HG03095 (cell line): ENCODE measurements at regions not wholly inside any gene's neighbourhood (a gene's known extent, or its start where the extent isn't known, plus 50 kb on each side); places are given as distances from the start of the nearest gene placed in this dataset.

ENCODE experiments used
- ATAC-seq: cut with Tn5 transposase; IDR thresholded peaks from one replicate; pipeline ENCODE4 v1.9.1; 2021; ENCODE audit warnings: moderate library complexity; ENCODE audit not compliant: unreplicated experiment

DNA sequence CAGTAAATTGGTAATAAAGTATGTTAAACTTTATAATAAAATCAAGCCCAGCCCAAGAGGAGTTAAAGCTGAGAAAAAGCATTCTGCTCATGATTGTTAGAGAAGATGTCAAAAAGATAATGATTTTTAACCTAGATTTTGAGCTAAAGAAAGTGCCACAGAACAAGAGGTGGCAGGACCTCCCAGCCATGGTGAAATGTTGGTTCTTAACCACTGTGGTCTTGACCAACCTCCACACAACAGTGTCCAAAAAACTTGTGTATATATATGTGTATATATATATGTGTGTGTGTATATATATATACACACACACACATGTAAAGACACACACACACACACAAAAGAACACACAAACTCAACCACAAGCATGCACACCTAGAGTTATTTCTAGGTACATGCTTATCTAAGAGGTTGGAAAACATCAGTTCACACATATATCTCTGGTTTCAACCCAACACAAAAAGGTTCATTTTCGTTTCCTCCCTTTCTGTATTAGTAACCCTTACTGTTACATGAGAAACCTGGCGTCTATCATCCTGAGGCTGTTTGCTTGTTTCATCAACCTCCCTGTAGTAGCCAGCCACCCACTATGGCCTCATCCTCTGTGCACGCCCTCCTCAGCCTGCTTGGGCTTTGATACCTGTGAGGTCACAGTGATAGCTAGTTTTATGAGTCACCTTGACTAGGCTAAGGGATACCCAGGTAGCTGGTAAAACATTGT is 631.8 kb upstream of the ID2 start:
- ATAC-seq = peak; percentile 95

DNA sequence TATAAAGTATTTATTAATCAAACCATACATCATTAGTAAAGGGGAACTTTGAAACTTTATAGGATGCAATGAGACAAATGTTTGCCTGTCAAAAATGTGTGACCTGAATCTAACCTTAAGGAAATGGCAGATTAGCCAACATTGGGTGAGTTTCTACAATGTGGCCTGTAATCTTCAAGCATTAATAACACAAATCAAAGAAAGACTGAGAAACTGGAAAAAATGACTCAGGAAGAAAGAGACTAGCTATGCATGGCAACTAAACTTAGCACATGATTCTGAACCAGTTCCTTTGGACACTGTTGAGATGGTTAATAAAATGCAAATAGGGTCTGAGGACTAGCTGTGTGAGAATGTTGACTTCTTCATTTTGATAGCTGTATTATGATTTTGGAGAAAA is 628.6 kb upstream of the ID2 start:
- no peak for ATAC-seq

DNA sequence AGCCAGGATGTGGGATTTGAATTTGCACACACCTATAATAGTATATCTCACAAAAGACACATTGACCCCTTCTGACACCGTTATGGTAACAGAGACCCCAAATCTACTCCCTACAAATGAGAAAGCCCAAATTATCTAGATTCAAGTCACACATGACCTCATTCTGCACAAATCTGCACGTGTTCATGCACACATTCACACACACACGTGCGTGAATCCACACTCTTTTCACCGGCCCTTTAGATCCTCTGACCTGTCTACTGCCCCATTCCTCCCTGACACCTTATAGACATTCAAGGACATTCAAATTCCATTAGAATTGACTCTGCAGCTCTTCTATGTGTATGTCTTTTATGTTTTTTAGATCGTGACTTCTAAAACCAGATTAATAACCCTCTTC is 627.8 kb upstream of the ID2 start:
- no peak for ATAC-seq

DNA sequence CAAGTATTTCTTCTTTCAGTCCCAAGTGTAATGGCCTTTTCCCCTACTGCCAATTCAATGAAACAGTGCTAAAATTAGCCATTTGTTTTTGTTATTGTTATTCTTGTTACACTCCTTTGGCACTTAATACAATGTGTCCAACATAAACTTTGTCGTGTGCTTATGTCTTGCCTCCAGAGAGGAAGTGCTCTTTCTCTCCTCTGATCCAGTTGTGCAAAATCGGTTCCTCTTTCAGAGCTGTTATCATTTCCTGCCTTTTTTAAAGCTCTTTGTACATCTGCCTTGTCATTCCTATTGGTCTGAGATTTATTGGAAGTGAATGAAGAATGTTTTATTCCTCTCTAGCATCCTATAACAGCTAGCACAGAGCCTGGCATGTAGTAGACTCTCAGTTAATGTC is 623.2 kb upstream of the ID2 start:
- ATAC-seq = no peak

DNA sequence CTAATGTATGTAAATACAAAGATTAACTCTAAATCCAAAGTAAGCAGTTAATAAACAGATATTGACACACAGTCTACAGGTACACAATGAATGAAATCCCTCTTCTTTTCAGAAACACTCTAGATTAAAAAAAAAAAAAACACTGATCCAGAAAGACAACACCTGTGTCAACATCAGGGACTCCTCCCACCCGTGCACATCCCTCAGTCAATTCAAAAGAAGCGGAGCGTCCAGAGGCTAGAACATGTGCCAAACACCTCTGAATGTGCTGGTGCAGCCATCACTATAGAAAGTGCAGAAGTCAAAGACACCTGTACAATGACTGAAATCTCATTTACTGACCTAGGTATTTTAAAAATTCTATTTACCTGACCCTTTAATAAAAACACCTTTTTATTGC is 622.6 kb upstream of the ID2 start:
- no peak for ATAC-seq

DNA sequence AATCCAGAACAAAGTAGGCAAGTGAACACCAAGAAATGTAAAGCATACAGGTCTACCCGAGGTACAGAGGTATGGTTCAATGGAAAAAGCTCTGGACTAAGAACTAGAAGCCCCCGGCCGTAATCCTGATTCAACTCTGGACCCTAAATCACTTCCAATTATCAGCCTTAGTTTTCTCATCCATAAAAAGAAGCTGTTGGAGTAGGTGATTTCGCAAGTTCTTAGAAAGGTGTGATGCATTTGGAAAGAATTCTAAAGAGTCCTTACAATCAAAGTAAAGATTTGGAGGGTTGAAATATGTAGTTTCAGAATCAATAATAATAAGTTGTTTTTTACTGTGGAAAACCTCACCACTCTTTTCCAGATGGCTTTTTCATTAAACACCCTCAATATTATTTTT is 622.1 kb upstream of the ID2 start:
- ATAC-seq = no peak

DNA sequence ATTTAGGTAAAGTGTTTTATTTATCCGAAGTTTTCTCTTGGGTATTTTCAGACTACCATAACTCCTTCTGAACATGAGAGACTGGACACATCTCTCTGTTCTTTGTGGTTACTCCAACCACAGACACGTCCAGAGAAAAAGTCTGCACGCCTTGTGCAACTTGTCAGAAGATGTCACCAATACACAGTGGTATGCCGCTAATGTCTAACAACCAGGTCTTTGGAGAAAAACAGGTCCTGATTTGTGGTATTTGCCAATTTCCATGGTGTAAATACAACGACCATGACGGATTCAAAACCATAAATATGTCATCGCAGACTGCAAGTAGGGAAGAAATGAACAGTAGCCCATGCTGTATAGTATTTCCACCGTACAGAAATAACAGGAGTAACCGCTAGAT is 620.6 kb upstream of the ID2 start:
- no peak for ATAC-seq

DNA sequence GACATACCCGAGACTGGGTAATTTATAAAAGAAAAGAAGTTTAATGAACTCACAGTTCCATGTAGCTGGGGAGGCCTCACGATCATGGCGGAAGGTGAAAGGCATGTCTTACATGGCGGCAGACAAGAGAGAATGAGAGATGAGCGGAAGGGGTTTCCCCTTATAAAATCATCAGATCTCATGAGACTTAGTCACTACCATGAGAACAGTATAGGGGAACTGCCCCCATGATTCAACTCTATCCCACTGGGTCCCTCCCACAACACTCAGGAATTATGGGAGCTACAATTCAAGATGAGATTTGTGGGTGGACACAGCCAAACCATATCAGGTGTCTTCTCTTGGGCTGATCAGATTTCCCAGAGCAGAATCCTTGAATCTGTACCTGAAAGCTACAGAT is 617.3 kb upstream of the ID2 start:
- no peak for ATAC-seq

DNA sequence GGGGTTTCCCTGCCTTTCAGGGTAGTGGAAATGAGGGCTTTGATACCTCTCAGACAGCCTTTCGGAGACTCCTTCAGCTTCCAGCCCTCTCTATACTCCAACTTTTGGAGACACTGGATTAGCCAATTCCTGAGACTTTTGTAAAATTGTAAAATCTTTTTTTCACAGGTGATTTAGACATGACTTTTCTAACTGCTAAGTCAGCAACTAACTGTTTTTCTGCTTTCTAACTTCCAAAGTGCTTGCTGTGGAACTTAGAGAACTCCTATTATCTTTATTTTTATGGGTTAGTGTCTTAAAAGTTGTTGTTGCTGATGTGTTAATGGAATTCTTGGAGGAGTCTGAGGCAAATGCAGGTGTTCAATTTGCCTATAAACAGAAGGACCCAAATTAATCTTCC is 616.7 kb upstream of the ID2 start:
- ATAC-seq = no peak

DNA sequence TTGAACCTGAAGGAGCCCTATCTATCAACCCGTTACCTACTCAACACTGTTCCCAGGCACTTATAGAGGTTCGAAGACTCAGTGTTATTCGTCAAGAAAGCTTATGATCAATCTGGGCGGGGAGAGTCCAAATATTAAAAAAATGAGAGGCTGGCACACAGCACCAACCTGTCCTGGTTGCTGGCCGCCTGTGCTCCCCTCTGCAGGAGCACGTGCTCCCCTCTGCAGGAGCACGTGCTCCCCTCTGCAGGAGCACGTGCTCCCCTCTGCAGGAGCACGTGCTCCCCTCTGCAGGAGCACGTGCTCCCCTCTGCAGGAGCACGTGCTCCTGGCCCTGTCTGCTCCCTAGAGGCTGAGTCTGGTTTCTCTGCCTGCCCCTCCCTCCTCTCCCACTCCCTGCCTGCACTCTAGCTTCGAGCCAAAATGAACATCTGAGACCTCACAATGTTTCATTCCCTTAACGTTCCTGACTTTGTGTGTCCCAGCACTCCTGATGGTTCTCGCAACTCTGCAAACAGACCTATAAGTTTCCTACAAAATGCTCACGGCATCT is 614.0 kb upstream of the ID2 start:
- no peak for ATAC-seq

DNA sequence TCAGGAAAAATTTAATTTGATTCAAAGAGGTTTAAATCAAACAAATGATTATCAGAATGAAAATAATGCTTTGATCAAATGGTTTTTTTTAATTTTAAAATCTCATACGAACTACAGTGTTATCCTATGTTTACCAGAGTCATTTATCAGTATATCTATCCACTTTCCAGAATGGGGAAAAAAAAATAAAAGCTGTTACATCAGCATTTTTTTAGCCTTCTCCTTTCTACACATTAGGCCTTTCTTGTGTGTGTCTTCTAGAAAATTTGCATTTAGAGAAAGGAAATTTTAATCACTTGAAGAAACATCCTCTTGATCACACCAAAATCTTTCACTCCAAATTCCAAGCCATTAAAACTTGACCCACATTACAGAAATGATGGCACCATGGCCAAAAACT is 608.9 kb upstream of the ID2 start:
- ATAC-seq = no peak

DNA sequence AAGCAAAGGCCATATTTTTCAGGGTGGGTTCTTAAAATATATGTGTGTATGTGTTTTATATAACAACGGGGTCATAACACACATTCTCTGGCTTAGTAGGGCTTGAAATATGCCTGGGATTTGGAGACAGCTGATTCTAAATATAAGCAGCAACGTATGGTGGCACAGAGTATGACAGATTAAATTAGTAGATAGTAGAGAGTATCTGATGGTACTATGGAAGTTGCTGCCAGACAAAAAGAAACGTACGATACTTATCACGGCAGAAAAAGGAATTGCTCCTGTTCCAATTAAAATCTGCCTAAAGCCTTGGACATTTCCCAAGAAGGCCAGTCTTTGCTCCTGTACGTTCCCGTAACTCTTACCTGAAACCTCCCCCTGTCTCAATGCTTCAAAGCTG is 607.9 kb upstream of the ID2 start:
- ATAC-seq = no peak

DNA sequence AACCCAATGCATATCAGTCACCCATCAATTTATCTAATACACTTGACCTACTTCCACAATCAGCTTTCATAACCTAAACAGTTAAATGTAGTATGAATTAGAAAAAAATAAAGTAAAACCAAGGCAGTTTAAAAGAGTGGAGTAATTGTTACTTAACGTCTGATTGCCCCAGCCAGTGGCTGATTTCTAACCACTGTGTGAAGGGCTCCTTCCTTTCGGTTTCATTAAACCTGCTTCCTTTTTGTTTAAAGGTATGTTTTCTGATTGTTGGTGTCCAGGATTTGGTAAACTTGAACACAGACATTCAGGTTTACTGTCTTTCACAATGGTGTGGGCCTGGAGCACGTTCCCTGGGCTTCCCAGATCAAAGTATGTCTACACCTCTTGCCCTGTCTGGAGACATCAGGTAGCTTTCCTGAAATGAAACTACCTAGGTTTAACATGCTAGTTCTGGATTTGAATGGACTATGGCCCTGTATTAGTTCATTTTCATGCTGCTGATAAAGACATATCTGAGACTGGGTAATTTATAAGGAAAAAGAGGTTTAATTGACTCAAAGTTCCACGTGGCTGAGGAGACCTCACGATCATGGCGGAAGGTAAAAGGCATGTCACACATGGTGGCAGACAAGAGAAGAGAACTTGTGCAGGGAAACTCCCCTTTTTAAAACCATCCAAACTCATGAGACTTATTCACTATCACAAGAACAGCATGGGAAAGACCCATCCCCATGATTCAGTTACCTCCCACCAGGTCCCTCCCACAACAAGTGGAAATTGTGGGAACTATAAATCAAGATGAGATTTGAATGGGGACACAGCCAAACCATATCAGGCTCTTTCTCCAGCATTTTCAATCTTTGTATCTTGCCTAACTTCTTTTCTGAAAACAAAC is 605.2 kb upstream of the ID2 start:
- no peak for ATAC-seq

DNA sequence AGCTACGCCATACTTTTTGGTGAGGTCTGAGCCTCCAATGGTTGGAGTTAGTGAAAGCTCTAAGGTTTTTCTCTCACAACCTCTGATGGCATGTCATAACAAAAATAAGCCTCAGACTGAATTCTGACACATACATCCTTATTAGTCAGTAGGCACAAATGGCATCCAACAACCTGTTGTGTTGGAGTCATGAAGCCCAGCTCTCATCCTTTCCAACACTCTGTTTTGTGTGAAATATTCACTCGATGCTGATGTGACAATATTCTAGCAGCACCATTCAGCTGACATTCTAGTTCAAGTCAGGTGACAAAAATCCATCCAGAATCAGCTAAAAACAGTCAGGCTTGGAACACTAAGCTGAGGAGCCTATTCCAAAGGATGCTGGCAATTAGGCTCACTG is 603.2 kb upstream of the ID2 start:
- ATAC-seq = no peak

DNA sequence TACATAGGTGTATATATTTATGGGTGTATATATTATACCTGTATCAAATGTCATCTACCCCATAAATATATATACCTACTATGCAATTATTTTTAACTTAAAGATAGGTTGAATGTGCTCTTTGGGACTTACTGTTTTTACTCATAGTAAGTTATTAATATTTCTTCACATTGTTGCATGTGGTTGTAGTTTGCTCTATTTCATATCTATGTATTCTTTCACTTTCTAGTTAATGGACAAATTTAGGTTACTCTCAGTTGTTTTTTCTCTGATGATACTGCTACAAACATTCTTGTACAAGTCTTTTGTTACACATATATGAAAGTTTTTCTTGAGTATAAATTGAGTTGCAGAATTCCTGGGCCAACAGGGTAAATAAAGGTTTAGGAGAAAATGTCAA is 601.8 kb upstream of the ID2 start:
- no peak for ATAC-seq

DNA sequence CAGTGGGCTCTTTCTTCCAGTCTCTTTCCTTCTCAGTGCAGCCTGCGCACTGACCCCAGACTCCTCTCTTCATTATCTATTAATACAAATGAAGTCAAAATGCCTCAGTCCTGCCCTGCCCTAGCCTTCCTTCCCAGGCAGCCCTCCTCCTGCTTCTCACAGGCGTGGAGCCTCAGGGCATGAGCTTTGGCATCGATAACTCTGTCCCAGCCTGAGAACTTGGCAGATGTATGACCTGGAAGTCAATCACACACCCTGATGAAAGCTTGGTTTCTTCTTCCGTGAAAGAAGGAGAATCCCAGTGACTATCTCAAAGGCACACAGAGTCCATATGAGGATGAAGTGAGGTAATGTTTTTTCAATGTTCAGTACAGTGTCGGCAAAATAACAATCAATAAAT is 600.7 kb upstream of the ID2 start:
- no peak for ATAC-seq

DNA sequence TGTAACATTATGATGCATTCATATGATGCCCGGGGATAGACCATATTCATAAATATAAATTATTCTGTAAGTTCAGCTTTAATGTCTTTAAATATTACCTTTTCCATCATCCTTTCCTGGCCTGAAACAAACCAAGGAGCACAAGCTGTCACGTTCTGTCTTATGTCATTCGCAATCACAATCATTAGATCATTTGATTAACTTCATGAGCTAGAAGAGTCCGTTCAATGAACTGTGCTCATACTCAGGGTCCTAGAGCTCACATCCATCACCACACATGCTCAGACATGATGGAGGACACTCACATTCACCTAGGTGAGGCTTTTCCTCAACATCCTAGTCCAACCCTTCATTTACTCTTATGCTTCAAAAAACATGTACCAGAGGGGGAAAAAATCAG is 599.0 kb upstream of the ID2 start:
- ATAC-seq = no peak

DNA sequence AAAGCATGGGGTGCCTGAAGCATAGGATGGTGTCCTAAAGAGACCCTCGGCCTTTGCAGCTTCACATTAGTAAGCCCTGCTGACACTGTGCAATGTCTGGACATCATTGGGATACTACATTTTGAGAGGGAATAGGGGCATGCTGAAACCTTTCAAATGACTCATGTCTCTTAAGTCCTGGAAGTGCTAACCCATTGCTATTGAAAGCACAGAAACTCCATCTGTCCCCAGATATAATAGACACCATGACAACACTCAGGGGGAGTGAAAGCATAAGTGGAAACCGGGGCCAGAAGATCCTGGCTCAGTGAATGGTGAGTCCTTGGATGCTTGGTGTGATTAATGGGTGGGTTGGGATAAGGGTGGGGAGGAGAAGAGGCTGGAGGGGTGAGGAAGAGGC is 595.5 kb upstream of the ID2 start:
- ATAC-seq = no peak

DNA sequence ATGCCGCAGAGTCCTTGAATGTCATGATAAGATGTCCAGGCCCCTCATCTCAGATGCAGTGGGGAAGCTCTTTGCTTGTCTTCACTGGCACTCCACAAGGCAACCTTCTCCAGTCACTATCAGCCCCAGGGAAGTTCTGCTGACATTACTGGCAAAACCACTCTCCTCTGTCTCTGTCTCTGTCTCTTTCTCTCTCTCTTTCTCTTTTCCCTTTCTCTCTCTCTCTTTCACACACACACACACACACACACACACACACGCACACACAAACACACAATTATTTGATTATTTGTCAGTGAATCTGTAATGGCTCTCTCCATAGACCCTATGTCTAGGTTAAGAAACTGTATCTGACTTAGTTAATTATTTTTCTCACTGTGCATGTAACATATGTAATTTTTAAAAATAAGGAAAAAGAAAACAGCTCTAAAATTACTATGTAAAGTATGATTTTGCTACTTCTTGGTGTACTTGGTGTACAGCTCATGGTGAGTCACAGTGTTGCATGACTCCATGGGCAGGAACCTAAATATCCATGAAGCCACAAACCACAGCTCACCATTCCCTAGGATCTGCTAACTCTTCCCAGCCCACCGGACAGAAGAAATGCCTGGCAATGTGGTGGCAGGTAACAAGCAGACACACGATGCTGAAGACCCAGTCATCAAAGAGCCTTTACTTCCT is 594.9 kb upstream of the ID2 start:
- no peak for ATAC-seq

DNA sequence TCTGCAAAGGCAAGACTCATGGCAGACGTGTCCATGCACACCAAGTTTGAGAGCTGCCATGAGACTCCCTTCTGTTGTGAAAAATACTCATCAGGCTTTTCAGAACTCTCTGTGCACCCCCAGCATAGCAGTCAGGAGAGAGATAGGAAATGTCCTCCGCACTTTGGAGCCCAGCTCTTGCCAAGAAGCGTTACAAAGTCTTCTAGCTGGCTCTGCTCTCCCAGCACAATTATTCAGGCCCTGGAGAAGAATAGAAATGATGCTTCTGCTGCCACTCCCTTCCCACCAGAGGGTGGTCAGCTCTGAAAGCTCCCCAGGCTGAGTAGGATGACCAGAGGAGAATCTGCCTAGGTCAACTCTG is 594.4 kb upstream of the ID2 start:
- no peak for ATAC-seq

DNA sequence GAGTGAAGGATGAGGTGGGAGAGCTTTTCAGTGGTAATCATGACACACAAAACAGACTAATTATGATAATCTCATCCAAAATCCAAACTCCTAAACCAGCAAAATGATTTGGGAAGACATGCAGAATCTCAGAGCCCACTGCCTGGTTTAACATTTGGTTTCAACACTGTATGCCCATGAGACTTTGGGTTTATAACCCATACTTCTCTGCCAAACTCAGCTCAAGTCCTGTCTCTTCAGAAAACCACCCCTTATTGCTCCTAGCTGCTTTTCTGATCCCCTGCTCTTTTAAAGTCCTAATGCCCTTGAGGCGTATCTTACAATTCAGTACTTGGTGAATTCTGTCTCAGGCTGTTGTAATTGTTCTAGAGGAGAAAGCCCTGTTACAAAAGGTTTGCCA is 593.0 kb upstream of the ID2 start:
- no peak for ATAC-seq

DNA sequence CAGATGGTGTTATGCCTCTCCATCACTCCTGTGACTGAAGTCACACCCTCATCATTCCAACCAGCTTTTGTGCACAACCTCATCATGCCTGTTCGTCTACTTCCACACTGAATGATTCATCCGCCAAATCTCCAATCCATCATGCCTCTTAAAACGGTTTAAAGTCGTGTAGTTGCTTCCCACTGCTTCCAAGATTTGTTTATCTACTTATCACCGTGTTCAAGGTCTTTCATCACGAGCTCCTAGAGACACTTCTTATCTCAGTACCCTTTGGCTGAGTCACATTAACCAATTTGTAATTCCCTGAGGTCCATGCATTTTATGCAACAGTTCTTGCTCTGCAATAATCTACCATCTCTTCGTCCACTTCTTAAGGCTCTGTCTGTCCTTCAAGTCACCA is 592.3 kb upstream of the ID2 start:
- no peak for ATAC-seq
